Stimulated activated CD4-positive, alpha-beta T cell treated with anti-CD3 and anti-CD28 coated beads, Interleukin-1b, Interleukin-23, amount 100 ng/mL, for 48 hours (primary cell): ENCODE measurements at regions not wholly inside any gene's neighbourhood (a gene's known extent, or its start where the extent isn't known, plus 50 kb on each side); places are given as distances from the start of the nearest gene placed in this dataset.
"Not testable (repeated sequence)": the region's sequence is repeated elsewhere in the genome, so short reads cannot be mapped to it uniquely, and the experiment has no call there.

Experiments
- DNase-seq: peaks from one replicate; pipeline ENCODE4 v3.0.0-alpha.2; 2020

GRCh38 chr13:78133511-78133910 lies 214.9 kb upstream of the EDNRB start:
- no peak for DNase-seq

- no peak for DNase-seq
These were observed 213.2 kb upstream of the EDNRB start for GRCh38 chr13:78131811-78132210.

- DNase-seq, result no peak
These were observed 212.7 kb upstream of the EDNRB start for GRCh38 chr13:78131346-78131745.

GRCh38 chr13:78129823-78130222 lies 211.2 kb upstream of the EDNRB start:
- no peak for DNase-seq

- DNase-seq, result no peak
These were observed 210.7 kb upstream of the EDNRB start for GRCh38 chr13:78129359-78129758.

- DNase-seq, result peak; percentile 12
These were observed 203.1 kb upstream of the EDNRB start for GRCh38 chr13:78121459-78122348.

- no peak for DNase-seq
These were observed 202.4 kb upstream of the EDNRB start for GRCh38 chr13:78121001-78121400.

GRCh38 chr13:78120144-78120543 lies 201.5 kb upstream of the EDNRB start:
- not testable (repeated sequence) for DNase-seq

GRCh38 chr13:78117070-78117469 lies 198.4 kb upstream of the EDNRB start:
- not testable (repeated sequence) for DNase-seq

GRCh38 chr13:78105656-78106055 lies 187.0 kb upstream of the EDNRB start:
- DNase-seq, result no peak

- DNase-seq, result no peak
These were observed 185.3 kb upstream of the EDNRB start for GRCh38 chr13:78103936-78104335.

- no peak for DNase-seq
These were observed 184.1 kb upstream of the EDNRB start for GRCh38 chr13:78102741-78103140.

GRCh38 chr13:78102121-78102677 lies 183.6 kb upstream of the EDNRB start:
- no peak for DNase-seq

GRCh38 chr13:78100486-78100885 lies 181.9 kb upstream of the EDNRB start:
- no peak for DNase-seq

GRCh38 chr13:78098249-78098648 lies 179.6 kb upstream of the EDNRB start:
- DNase-seq, result no peak

- no peak for DNase-seq
These were observed 177.6 kb upstream of the EDNRB start for GRCh38 chr13:78096221-78096620.

- DNase-seq, result no peak
These were observed 169.5 kb upstream of the EDNRB start for GRCh38 chr13:78087966-78088678.

- no peak for DNase-seq
These were observed 167.0 kb upstream of the EDNRB start for GRCh38 chr13:78085434-78086225.

- DNase-seq, result no peak
These were observed 165.8 kb upstream of the EDNRB start for GRCh38 chr13:78084401-78084800.

GRCh38 chr13:78078168-78078567 lies 159.5 kb upstream of the EDNRB start:
- DNase-seq, result no peak

GRCh38 chr13:78067290-78067689 lies 148.7 kb upstream of the EDNRB start:
- DNase-seq, result no peak

- no peak for DNase-seq
These were observed 146.5 kb upstream of the EDNRB start for GRCh38 chr13:78065141-78065540.

GRCh38 chr13:78061806-78062205 lies 143.2 kb upstream of the EDNRB start:
- DNase-seq, result no peak
